Activated T-cell treated with anti-CD3 and anti-CD28 coated beads, Interleukin-2, amount 50 U/mL, for 4 hours (primary cell): ENCODE measurements at regions not wholly inside any gene's neighbourhood (a gene's known extent, or its start where the extent isn't known, plus 50 kb on each side); places are given as distances from the start of the nearest gene placed in this dataset.
"Not testable (repeated sequence)": the region's sequence is repeated elsewhere in the genome, so short reads cannot be mapped to it uniquely, and the experiment has no call there.

ENCODE experiments used
- ATAC-seq, 2 donors: fragments of 200-7000 bp; cut with Tn5 transposase; one replicate each; pipeline ENCODE4 v1.10.0; 2021
- DNase-seq: peaks from one replicate; pipeline ENCODE4 v3.0.0-alpha.2; 2020
- H3K27me3 Mint-ChIP-seq: one replicate; pipeline ENCODE4 v1.8.0; 2021; ENCODE audit warnings: low read depth, mixed read lengths
- H3K36me3 Mint-ChIP-seq: one replicate; pipeline ENCODE4 v1.8.0; 2022; ENCODE audit warnings: mixed read lengths; ENCODE audit not compliant: insufficient read depth
- H3K4me1 Mint-ChIP-seq: one replicate; pipeline ENCODE4 v1.8.0; 2021; ENCODE audit warnings: low read depth, mixed read lengths
- H3K4me3 Mint-ChIP-seq: one replicate; pipeline ENCODE4 v1.8.0; 2021; ENCODE audit warnings: mild to moderate bottlenecking, moderate library complexity, mixed read lengths
- H3K9me3 Mint-ChIP-seq: one replicate; pipeline ENCODE4 v1.8.0; 2021; ENCODE audit warnings: mixed read lengths

GRCh38 chr20:53736122-53736756 is 142.6 kb upstream of the ZNF217 start:
- H3K4me3 Mint-ChIP-seq = no peak overlapping the region

GRCh38 chr20:53735536-53736050 is 142.0 kb upstream of the ZNF217 start:
- Mint-ChIP-seq H3K27me3 (no peaks in the 10 kb centered on the region), H3K4me1 (peaks cover 37% of the 10 kb centered on the region), H3K9me3 (no peaks in the 10 kb centered on the region), H3K4me3 (no peak overlapping the region), H3K36me3 (no peaks in the 10 kb centered on the region)
- DNase-seq = no peak
- no peak for ATAC-seq

More at GRCh38 chr20:53736122-53736756, 142.6 kb upstream of the ZNF217 start:
- H3K9me3 Mint-ChIP-seq = no peaks in the 10 kb centered on the region
- DNase-seq (no peak), ATAC-seq (no peak)
- no peaks in the 10 kb centered on the region for H3K36me3 Mint-ChIP-seq
- H3K4me1 Mint-ChIP-seq = peaks cover 44% of the 10 kb centered on the region
- no peaks in the 10 kb centered on the region for H3K27me3 Mint-ChIP-seq

GRCh38 chr20:53734006-53734688 is 140.5 kb upstream of the ZNF217 start:
- Mint-ChIP-seq H3K4me1 (peaks cover 30% of the 10 kb centered on the region), H3K36me3 (no peaks in the 10 kb centered on the region), H3K9me3 (no peaks in the 10 kb centered on the region), H3K4me3 (no peak overlapping the region), H3K27me3 (no peaks in the 10 kb centered on the region)
- ATAC-seq = no peak
- no peak for DNase-seq

- Mint-ChIP-seq H3K27me3 (no peaks in the 10 kb centered on the region), H3K4me3 (no peak overlapping the region), H3K4me1 (peaks cover 15% of the 10 kb centered on the region), H3K36me3 (no peaks in the 10 kb centered on the region), H3K9me3 (no peaks in the 10 kb centered on the region)
- ATAC-seq = no peak
- DNase-seq = no peak
These were observed 138.0 kb upstream of the ZNF217 start for GRCh38 chr20:53731595-53731994.

- Mint-ChIP-seq H3K9me3 (no peaks in the 10 kb centered on the region), H3K27me3 (no peaks in the 10 kb centered on the region), H3K36me3 (no peaks in the 10 kb centered on the region), H3K4me3 (no peak overlapping the region), H3K4me1 (peaks cover 7% of the 10 kb centered on the region)
- ATAC-seq (no peak), DNase-seq (no peak)
These were observed 134.7 kb upstream of the ZNF217 start for GRCh38 chr20:53728359-53728758.

- not testable (repeated sequence) for H3K4me3 Mint-ChIP-seq, H3K4me1 Mint-ChIP-seq, H3K36me3 Mint-ChIP-seq, H3K9me3 Mint-ChIP-seq, ATAC-seq, DNase-seq, H3K27me3 Mint-ChIP-seq
These were observed 133.6 kb upstream of the ZNF217 start for GRCh38 chr20:53727239-53727638.

- Mint-ChIP-seq H3K4me1 (peaks cover 16% of the 10 kb centered on the region), H3K27me3 (no peaks in the 10 kb centered on the region), H3K4me3 (no peak overlapping the region), H3K36me3 (no peaks in the 10 kb centered on the region), H3K9me3 (no peaks in the 10 kb centered on the region)
- DNase-seq = no peak
- no peak for ATAC-seq
These were observed 131.9 kb upstream of the ZNF217 start for GRCh38 chr20:53725575-53725970.

- H3K9me3 Mint-ChIP-seq = no peaks in the 10 kb centered on the region
- H3K4me1 Mint-ChIP-seq = peaks cover 10% of the 10 kb centered on the region
- H3K27me3 Mint-ChIP-seq = no peaks in the 10 kb centered on the region
- no peak overlapping the region for H3K4me3 Mint-ChIP-seq
- no peak for ATAC-seq
- no peaks in the 10 kb centered on the region for H3K36me3 Mint-ChIP-seq
- DNase-seq = no peak
These were observed 130.0 kb upstream of the ZNF217 start for GRCh38 chr20:53723621-53724020.

GRCh38 chr20:53723045-53723444 is 129.4 kb upstream of the ZNF217 start:
- Mint-ChIP-seq H3K36me3 (no peaks in the 10 kb centered on the region), H3K9me3 (no peaks in the 10 kb centered on the region), H3K4me3 (no peak overlapping the region), H3K27me3 (no peaks in the 10 kb centered on the region), H3K4me1 (peaks cover 10% of the 10 kb centered on the region)
- DNase-seq (no peak), ATAC-seq (no peak)

- no peaks in the 10 kb centered on the region for H3K36me3 Mint-ChIP-seq
These were observed 128.9 kb upstream of the ZNF217 start for GRCh38 chr20:53722515-53723036.

GRCh38 chr20:53721445-53721963 is 127.9 kb upstream of the ZNF217 start:
- not testable (repeated sequence) for H3K9me3 Mint-ChIP-seq, DNase-seq, H3K27me3 Mint-ChIP-seq, H3K4me3 Mint-ChIP-seq, H3K36me3 Mint-ChIP-seq, ATAC-seq
- H3K4me1 Mint-ChIP-seq = peaks cover 10% of the 10 kb centered on the region

More at GRCh38 chr20:53722515-53723036, 128.9 kb upstream of the ZNF217 start:
- no peak for ATAC-seq
- Mint-ChIP-seq H3K4me3 (no peak overlapping the region), H3K9me3 (no peaks in the 10 kb centered on the region), H3K4me1 (peaks cover 10% of the 10 kb centered on the region), H3K27me3 (no peaks in the 10 kb centered on the region)
- no peak for DNase-seq

- H3K27me3 Mint-ChIP-seq, H3K36me3 Mint-ChIP-seq, DNase-seq, ATAC-seq, H3K9me3 Mint-ChIP-seq, H3K4me3 Mint-ChIP-seq: not testable (repeated sequence)
- H3K4me1 Mint-ChIP-seq = peaks cover 10% of the 10 kb centered on the region
These were observed 125.6 kb upstream of the ZNF217 start for GRCh38 chr20:53719171-53719803.

GRCh38 chr20:53718142-53719021 is 124.7 kb upstream of the ZNF217 start:
- ATAC-seq (no peak), DNase-seq (no peak)
- Mint-ChIP-seq H3K4me1 (peaks cover 10% of the 10 kb centered on the region), H3K36me3 (no peaks in the 10 kb centered on the region), H3K4me3 (no peak overlapping the region), H3K9me3 (no peaks in the 10 kb centered on the region), H3K27me3 (no peaks in the 10 kb centered on the region)

GRCh38 chr20:53716395-53716794 is 122.8 kb upstream of the ZNF217 start:
- DNase-seq = no peak
- Mint-ChIP-seq H3K36me3 (no peaks in the 10 kb centered on the region), H3K4me1 (peaks cover 8% of the 10 kb centered on the region), H3K4me3 (no peak overlapping the region), H3K9me3 (no peaks in the 10 kb centered on the region), H3K27me3 (no peaks in the 10 kb centered on the region)
- ATAC-seq = no peak
